Breast epithelium (tissue), 4 donors: ENCODE measurements at regions not wholly inside any gene's neighbourhood (a gene's known extent, or its start where the extent isn't known, plus 50 kb on each side); places are given as distances from the start of the nearest gene placed in this dataset.

ENCODE experiments used
- DNase-seq, 2 donors: peaks; one replicate each; pipeline ENCODE4 v3.0.0-alpha.2; 2019; ENCODE audit warnings: low spot score in 2 of 2
- H3K27ac ChIP-seq, 2 donors: fragments of 200-600 bp; sonication (generic) in 1 of 2; one replicate each; pipeline ENCODE4 v1.5.1; 2016 to 2019; ENCODE audit warnings: mild to moderate bottlenecking in 1 of 2
- H3K27me3 ChIP-seq, 2 donors: fragments of 200-600 bp; sonication (generic) in 1 of 2; one replicate each; pipeline versions ENCODE4 v1.5.1 to v1.6.0; 2017 to 2019; ENCODE audit warnings: control low read depth in 1 of 2, mild to moderate bottlenecking in 1 of 2
- H3K36me3 ChIP-seq: fragments of 200-600 bp; one replicate; pipeline ENCODE4 v1.5.1; 2019
- H3K4me1 ChIP-seq, 2 donors: fragments of 200-600 bp; sonication (generic); one replicate each; pipeline ENCODE4 v1.5.1; 2016 to 2019; ENCODE audit warnings: control low read depth in 1 of 2
- H3K4me3 ChIP-seq, 3 donors: fragments of 200-600 bp; sonication (generic); 1 replicate in 2 of 3; 2 replicates in 1 of 3; pipeline ENCODE4 v1.5.1; 2016 to 2019; ENCODE audit warnings: mild to moderate bottlenecking in 3 of 3, moderate library complexity in 2 of 3
- H3K9me3 ChIP-seq, 2 donors: fragments of 200-600 bp; sonication (generic) in 1 of 2; one replicate each; pipeline ENCODE4 v1.5.1; 2016 to 2019; ENCODE audit warnings: control low read depth in 1 of 2
- POLR2A ChIP-seq: fragments of 450-650 bp; IDR thresholded peaks from one replicate; pipeline ENCODE4 v1.6.1; 2016; ENCODE audit warnings: antibody characterized with exemption, mild to moderate bottlenecking, moderate library complexity
- POLR2AphosphoS5 ChIP-seq, 3 donors: sonication (generic); formaldehyde crosslinking; IDR thresholded peaks; one replicate each; pipeline ENCODE4 v1.6.1; 2017; ENCODE audit warnings: antibody characterized with exemption in 3 of 3
- intact Hi-C: fragments of 100-400 bp; cut with DNase I; formaldehyde crosslinking; loops from one replicate; pipeline ENCODE4 v1.15.1; 2023; ENCODE audit warnings: low total_unique reads
- TF ChIP-seq, protein P1 (sequence below), 3 donors: fragments of 450-650 bp; IDR thresholded peaks; one replicate each; pipeline ENCODE4 v1.5.1; 2016 to 2017; ENCODE audit warnings: antibody characterized with exemption in 3 of 3, mild to moderate bottlenecking in 3 of 3, moderate library complexity in 3 of 3

DNA sequence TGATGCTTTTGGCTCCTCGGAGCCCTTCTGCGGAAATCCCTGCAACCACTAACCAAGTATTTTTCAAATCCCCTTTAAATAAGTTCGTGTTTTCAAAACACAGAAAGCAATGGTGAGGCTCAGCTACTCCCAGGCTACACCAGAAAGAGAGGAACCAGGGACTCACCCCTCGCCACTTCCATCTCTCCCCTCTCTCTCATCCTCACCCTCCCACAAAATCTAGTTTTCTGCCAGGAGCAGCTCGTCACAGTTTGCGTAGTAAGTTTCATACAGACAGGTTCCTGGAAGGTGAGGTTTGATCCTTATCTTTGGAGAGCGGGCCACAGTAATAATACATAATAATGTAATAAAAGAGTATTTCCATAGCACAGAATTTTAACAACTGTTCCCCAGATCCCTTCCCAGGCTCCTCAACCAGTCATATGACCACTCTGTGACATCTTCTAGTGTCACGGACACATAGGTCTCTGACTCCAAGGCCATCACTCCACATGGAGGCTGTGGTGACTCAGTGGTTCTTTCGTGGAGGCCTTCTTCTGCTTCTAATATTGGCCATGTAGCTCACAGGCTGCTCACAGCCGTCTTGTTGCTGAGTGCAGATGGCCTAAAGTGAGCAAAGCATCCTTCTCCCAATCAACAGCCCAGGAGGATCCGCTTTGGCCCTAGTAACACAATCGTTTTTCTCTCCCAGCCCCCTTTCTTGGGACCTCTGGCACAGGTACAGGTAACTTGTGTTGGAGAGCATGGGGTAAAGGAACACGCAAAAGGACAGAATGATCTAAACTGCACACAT lies 295.7 kb downstream of the CDC5L start:
- intact Hi-C loops = no loop called here
- no peaks in the 10 kb centered on the region for H3K36me3 ChIP-seq
- no peaks in the 10 kb centered on the region for H3K4me1 ChIP-seq
- H3K9me3 ChIP-seq = peaks cover 0 to 14% of the 10 kb centered on the region in 2 donors
- TF ChIP-seq, protein P1, sequence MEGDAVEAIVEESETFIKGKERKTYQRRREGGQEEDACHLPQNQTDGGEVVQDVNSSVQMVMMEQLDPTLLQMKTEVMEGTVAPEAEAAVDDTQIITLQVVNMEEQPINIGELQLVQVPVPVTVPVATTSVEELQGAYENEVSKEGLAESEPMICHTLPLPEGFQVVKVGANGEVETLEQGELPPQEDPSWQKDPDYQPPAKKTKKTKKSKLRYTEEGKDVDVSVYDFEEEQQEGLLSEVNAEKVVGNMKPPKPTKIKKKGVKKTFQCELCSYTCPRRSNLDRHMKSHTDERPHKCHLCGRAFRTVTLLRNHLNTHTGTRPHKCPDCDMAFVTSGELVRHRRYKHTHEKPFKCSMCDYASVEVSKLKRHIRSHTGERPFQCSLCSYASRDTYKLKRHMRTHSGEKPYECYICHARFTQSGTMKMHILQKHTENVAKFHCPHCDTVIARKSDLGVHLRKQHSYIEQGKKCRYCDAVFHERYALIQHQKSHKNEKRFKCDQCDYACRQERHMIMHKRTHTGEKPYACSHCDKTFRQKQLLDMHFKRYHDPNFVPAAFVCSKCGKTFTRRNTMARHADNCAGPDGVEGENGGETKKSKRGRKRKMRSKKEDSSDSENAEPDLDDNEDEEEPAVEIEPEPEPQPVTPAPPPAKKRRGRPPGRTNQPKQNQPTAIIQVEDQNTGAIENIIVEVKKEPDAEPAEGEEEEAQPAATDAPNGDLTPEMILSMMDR (IDR thresholded peaks at IDR 0.05) = no peak
- TF ChIP-seq POLR2AphosphoS5 (IDR thresholded peaks at IDR 0.05) = no peak
- TF ChIP-seq POLR2A = no peak
- H3K27me3 ChIP-seq = no peaks in the 10 kb centered on the region
- no peak overlapping the region for H3K4me3 ChIP-seq
- H3K27ac ChIP-seq = no peak overlapping the region
- DNase-seq = no peak

DNA sequence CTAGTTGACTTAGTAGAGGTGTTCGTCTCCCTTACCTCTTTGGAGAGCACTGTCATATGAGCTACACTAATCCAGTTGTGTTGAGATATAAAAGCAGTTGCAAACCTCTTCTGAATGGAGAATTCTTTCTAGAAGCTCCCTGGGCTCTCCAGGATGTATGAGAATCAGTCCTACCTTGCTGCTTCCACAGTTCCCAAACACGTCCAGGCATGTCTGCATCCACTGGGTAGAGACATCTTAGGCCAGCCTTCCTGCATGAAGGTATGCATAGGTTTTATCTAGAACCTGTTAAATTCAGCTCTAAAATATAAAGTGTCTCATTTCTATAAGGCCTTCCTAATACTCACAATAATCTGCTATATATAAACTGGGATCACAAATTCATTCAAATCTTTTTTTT lies 297.7 kb downstream of the CDC5L start:
- TF ChIP-seq POLR2A (no peak), POLR2AphosphoS5 (IDR thresholded peaks at IDR 0.05) (no peak)
- TF ChIP-seq, protein P1 (IDR thresholded peaks at IDR 0.05) = no peak
- intact Hi-C loops = no loop called here
- Histone ChIP-seq H3K27ac (no peak overlapping the region), H3K9me3 (peaks cover 0 to 18% of the 10 kb centered on the region in 2 donors), H3K4me1 (no peaks in the 10 kb centered on the region), H3K36me3 (no peaks in the 10 kb centered on the region), H3K4me3 (no peak overlapping the region), H3K27me3 (no peaks in the 10 kb centered on the region)
- DNase-seq = no peak

DNA sequence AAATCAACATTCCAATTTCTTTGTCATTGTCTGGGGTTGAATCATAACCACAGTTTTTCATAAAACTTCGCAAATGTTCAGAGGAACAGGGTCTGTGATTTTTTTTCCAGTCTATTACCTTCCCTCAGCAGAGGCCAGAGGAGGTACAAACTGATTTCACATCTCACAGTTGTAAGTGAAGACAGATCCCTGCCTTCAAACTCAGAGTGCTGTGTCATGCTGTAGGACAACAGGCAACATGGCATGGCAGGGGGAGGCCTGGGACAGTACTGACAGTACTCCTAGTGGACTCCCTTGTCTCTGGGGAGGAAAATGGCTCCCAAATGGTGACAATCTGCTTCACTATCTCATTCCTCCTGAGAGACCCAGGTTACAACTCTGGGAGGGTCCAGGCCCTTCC lies 308.6 kb downstream of the CDC5L start:
- Histone ChIP-seq H3K36me3 (no peaks in the 10 kb centered on the region), H3K4me1 (no peaks in the 10 kb centered on the region), H3K9me3 (no peaks in the 10 kb centered on the region), H3K4me3 (no peak overlapping the region), H3K27me3 (no peaks in the 10 kb centered on the region), H3K27ac (no peak overlapping the region)
- DNase-seq = no peak
- no peak for TF ChIP-seq POLR2A
- TF ChIP-seq, protein P1 (IDR thresholded peaks at IDR 0.05) = no peak
- no peak for TF ChIP-seq POLR2AphosphoS5 (IDR thresholded peaks at IDR 0.05)
- intact Hi-C loops = no loop called here

DNA sequence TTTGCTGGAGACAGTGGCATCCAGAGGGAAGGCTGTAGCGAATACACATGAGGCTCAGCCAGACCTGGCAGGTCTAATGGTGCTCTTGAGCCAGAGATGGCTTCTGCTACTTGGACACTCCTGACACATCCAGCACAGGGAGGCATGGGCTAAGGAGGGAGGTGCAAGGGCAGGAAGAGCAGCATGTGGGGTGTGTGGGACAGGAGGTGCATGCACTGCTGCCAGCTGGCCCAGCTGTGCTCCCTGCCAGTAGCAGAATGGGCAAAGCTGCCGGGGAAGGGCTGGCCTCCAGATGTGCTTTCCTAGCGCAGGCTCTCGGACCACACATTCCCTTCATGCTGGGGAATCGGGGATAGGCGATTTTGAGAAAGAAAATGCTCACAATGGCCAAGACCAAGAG lies 309.2 kb downstream of the CDC5L start:
- Histone ChIP-seq H3K27me3 (no peaks in the 10 kb centered on the region), H3K4me1 (no peaks in the 10 kb centered on the region), H3K9me3 (no peaks in the 10 kb centered on the region), H3K4me3 (no peak overlapping the region), H3K27ac (no peak overlapping the region), H3K36me3 (no peaks in the 10 kb centered on the region)
- intact Hi-C loops = no loop called here
- no peak for DNase-seq
- TF ChIP-seq, protein P1 (IDR thresholded peaks at IDR 0.05) = no peak

DNA sequence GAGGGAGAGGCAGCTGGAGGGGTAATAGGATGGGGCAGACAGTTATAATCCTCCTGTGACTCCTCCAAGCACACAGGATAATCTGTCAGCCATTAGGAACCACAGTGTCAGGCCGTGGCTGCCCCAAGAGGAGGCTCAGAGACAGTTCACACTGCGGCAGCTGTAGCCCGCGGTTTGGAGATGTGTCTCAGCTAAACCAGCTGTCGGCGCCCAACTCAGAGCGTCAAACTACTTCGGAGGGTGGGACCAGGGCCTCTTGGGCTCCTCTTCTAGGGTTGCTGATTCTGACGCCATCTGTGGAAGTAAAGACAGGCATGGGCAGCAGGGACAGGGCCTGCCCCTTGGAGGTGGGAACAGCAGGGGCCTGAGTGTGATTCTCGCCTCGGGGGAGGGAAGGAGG lies 309.8 kb downstream of the CDC5L start:
- no peaks in the 10 kb centered on the region for H3K27me3 ChIP-seq
- no peaks in the 10 kb centered on the region for H3K36me3 ChIP-seq
- no peaks in the 10 kb centered on the region for H3K4me1 ChIP-seq
- intact Hi-C loops = no loop called here
- DNase-seq = no peak
- no peak for TF ChIP-seq POLR2AphosphoS5 (IDR thresholded peaks at IDR 0.05)
- H3K27ac ChIP-seq = no peak overlapping the region
- no peaks in the 10 kb centered on the region for H3K9me3 ChIP-seq
- no peak overlapping the region for H3K4me3 ChIP-seq
